Activated naive CD8-positive, alpha-beta T cell treated with anti-CD3 and anti-CD28 coated beads, Interleukin-2, amount 50 U/mL, for 24 hours (primary cell): ENCODE measurements at regions not wholly inside any gene's neighbourhood (a gene's known extent, or its start where the extent isn't known, plus 50 kb on each side); places are given as distances from the start of the nearest gene placed in this dataset.

Source experiments
- ATAC-seq: fragments of 150-1000 bp; cut with Tn5 transposase; one replicate; pipeline ENCODE4 v1.10.0; 2021
- DNase-seq: peaks from one replicate; pipeline ENCODE4 v3.0.0; 2021
- H3K27ac Mint-ChIP-seq: one replicate; pipeline ENCODE4 v1.8.0; 2021; ENCODE audit warnings: mild to moderate bottlenecking, mixed read lengths
- H3K27me3 Mint-ChIP-seq: one replicate; pipeline ENCODE4 v1.8.0; 2021; ENCODE audit warnings: mixed read lengths
- H3K36me3 Mint-ChIP-seq: one replicate; pipeline ENCODE4 v1.8.0; 2021; ENCODE audit warnings: low read depth, mixed read lengths
- H3K4me1 Mint-ChIP-seq: one replicate; pipeline ENCODE4 v1.8.0; 2021; ENCODE audit warnings: mixed read lengths
- H3K4me3 Mint-ChIP-seq: one replicate; pipeline ENCODE4 v1.8.0; 2021; ENCODE audit warnings: mild to moderate bottlenecking, moderate library complexity, mixed read lengths
- H3K9me3 Mint-ChIP-seq: one replicate; pipeline ENCODE4 v1.8.0; 2021; ENCODE audit warnings: mixed read lengths

DNA sequence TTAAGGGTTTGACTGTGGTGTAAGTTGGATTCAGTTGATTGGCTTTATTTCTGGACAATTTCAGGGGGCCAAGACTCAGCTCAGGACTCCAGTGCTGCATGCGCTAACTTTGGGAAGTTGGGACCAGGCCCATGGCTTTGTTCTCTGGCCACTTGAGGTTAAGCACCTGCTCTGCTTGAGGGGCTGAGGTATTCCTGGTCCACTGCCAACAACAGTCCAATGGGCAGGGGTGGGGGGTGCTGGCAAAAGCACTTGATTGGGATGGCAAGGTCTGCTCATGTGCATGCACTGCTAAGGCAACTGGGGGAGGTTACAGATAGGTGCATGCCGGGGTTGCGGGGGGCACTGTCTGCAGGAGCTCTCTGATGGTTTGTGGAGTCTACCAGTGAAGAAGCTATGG is 52.6 kb upstream of the ASB17 start:
- H3K36me3 Mint-ChIP-seq, result no peaks in the 10 kb centered on the region
- ATAC-seq (no peak), DNase-seq (no peak)
- H3K27ac Mint-ChIP-seq, result no peak overlapping the region
- peaks cover 7% of the 10 kb centered on the region for H3K9me3 Mint-ChIP-seq
- H3K27me3 Mint-ChIP-seq, result peaks cover 2% of the 10 kb centered on the region
- H3K4me3 Mint-ChIP-seq, result no peak overlapping the region
- H3K4me1 Mint-ChIP-seq, result no peaks in the 10 kb centered on the region

DNA sequence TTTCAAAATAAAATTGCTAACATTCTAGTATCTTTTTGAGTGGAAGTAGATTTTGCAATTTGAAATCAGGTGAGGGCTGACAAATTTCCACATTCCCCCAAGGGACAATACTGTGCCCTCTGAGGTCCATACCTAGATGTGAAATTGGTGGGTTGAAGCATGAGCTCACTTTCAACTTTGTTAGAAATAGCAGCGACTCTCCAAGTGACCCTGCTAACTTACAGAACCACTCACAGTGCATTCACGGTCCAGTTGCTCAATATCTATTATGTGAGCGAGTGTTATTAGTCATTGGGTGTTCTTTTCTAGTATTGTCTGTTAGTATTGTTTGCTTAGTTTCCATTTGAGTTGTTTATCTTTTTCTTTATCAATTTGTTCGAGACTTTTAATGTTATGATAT is 53.6 kb upstream of the ASB17 start:
- Mint-ChIP-seq H3K27me3 (peaks cover 2% of the 10 kb centered on the region), H3K9me3 (peaks cover 7% of the 10 kb centered on the region), H3K4me3 (no peak overlapping the region), H3K27ac (no peak overlapping the region), H3K36me3 (no peaks in the 10 kb centered on the region), H3K4me1 (no peaks in the 10 kb centered on the region)
- no peak for ATAC-seq
- DNase-seq, result no peak

DNA sequence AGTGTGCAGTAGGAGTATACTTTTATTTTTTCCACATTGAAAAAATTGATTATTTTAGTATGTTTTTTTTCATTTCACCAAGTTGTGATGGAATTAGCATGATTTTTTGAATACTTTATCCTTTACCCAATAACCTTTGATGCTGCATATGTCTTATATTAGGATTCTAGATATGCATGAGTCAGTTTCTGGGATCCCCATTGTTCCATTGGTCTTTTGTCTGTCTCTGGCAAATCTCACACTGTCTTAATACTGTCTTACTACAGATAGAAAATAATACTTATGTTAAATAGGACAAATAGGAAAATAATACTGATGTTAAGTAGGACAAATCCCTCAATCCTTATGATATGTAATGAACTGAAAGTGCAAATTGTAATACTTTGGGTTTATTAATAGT is 54.3 kb upstream of the ASB17 start:
- Mint-ChIP-seq H3K4me3 (no peak overlapping the region), H3K4me1 (no peaks in the 10 kb centered on the region), H3K36me3 (no peaks in the 10 kb centered on the region), H3K27me3 (peaks cover 2% of the 10 kb centered on the region), H3K27ac (no peak overlapping the region), H3K9me3 (peaks cover 7% of the 10 kb centered on the region)
- no peak for DNase-seq
- no peak for ATAC-seq

DNA sequence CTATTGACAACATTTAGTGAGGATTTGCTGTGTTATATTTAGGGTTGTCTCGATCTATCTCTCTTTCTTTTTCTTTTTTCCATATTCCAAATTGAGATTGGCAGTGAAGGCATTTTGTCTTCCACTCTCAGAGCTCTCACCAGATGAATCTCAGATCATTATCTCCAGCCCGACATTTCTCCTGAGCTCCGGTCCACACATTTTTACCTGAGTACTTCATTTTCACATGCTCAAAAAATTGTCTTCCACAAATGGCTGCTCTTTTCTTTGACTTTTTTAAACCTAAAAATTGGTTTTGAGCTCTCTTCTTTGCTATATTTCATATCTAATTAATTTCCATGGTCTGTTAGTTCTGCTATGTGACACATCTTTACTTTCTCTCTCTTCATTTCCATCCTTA is 56.9 kb upstream of the ASB17 start:
- DNase-seq (no peak), ATAC-seq (no peak)
- Mint-ChIP-seq H3K4me3 (no peak overlapping the region), H3K27ac (no peak overlapping the region), H3K9me3 (peaks cover 3% of the 10 kb centered on the region), H3K27me3 (peaks cover 2% of the 10 kb centered on the region), H3K4me1 (no peaks in the 10 kb centered on the region), H3K36me3 (no peaks in the 10 kb centered on the region)

DNA sequence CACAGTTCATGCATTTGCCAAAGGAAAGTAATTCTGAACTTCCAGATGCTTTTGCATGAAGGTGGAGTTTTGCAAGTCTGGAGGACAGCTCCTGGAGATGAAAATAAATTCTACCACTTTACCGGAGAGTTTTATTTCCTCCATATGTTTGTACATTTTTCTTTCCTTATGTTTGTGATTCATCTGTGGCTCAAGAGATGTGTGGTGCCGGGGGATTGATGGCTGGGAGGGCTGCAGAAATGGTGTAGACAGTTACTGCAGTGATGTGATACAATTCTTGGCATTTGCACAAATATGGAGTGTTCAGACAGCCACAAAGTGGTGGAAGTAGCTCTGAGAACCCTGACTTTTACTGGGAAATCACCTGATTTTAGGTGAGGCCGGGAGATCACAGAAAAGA is 58.5 kb upstream of the ASB17 start:
- Mint-ChIP-seq H3K4me1 (no peaks in the 10 kb centered on the region), H3K27ac (no peak overlapping the region), H3K36me3 (no peaks in the 10 kb centered on the region), H3K4me3 (no peak overlapping the region), H3K27me3 (peaks cover 2% of the 10 kb centered on the region), H3K9me3 (no peaks in the 10 kb centered on the region)
- no peak for ATAC-seq
- DNase-seq, result no peak

DNA sequence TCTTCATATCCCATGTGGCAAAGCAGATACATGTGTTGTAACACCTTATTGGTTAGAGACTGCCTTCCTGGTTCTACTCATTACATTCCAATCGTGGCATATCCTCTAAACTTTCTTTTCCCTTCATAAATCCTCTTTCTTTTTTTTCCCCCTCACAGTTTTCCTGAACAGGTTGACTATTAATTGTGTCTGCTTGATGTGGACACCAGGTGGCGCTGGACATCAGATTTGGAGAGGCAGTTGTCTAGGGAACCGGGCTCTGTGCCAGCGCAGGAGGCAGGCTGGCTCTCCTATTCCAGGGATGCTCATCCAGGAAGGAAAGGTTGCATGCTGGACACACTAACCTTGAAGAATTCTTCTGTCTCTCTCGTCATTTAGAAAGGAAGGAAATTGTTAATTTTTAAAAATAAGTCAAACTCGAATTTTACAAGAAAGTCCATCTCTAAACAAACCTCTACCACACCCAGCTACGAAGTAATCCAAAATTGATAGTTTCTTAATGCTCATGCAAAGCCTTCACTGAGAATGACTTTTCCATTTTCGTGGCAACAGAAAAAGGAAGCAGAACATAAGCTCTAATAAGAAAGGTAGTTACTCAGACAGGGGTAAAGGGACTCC is 59.4 kb upstream of the ASB17 start:
- Mint-ChIP-seq H3K27me3 (peaks cover 2% of the 10 kb centered on the region), H3K36me3 (no peaks in the 10 kb centered on the region), H3K4me3 (no peak overlapping the region), H3K4me1 (no peaks in the 10 kb centered on the region), H3K9me3 (no peaks in the 10 kb centered on the region), H3K27ac (no peak overlapping the region)
- ATAC-seq (peak; percentile 61), DNase-seq (peak; percentile 76)

DNA sequence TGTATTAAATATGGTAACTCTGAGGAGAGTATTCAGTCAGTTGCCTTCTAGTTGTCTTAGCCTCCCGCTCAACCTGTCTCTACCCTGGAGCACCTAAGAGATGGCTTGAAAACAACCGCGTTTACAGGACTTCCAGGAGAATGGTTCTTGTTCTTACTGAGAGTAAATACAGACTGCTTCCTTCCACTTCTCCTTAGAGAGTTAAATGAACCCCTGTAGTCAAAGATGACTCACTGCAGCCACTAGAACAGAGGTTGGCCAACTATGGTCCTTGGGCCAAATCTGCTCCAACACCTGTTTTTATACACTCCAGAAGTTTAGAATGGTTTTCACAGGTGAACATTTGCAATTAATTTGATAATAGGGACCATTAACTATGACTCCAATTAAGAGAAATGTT is 60.1 kb upstream of the ASB17 start:
- no peak for ATAC-seq
- no peaks in the 10 kb centered on the region for H3K36me3 Mint-ChIP-seq
- no peak for DNase-seq
- H3K4me3 Mint-ChIP-seq, result no peak overlapping the region
- peaks cover 2% of the 10 kb centered on the region for H3K27me3 Mint-ChIP-seq
- no peaks in the 10 kb centered on the region for H3K9me3 Mint-ChIP-seq
- H3K4me1 Mint-ChIP-seq, result no peaks in the 10 kb centered on the region
- no peak overlapping the region for H3K27ac Mint-ChIP-seq

DNA sequence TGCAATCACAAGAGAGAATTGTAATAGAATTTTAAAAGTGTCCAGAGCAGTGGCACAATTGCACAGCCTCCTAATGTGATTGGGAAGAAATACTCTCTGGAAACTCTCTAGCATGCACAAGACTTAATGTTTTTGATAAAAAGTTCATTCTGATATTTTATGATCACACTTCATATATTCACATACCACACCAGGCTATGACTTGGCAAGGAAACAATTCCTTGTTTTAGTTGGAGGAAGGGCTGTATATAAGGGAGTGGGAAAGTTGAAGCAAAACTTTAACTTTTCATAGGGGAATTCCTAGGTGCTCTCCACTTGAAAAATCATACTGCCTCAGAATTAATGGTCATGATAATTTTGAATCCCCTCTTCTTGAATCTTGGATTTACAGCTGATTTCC is 61.5 kb upstream of the ASB17 start:
- Mint-ChIP-seq H3K9me3 (no peaks in the 10 kb centered on the region), H3K4me1 (no peaks in the 10 kb centered on the region), H3K27ac (no peak overlapping the region), H3K27me3 (no peaks in the 10 kb centered on the region), H3K4me3 (no peak overlapping the region), H3K36me3 (no peaks in the 10 kb centered on the region)
- DNase-seq, result no peak
- no peak for ATAC-seq

DNA sequence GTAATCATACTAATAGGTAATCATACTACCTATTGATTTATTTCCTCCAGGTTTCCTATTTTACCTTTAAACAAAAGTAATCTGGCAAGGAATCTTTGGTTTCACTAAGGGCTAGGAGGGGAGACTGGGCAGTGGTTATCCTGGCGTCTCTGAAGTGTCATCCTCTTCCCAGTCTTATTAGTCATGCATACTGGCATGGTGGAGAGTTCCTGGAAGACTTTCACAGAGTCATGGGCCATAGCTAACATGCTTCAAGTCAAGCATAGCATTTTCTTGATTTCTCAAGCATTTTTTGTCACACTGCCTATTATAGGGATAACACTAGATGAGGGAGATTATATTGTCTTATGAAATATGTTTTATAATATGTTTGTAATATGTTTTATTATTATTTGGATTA is 64.0 kb upstream of the ASB17 start:
- no peak for ATAC-seq
- Mint-ChIP-seq H3K9me3 (no peaks in the 10 kb centered on the region), H3K27me3 (no peaks in the 10 kb centered on the region), H3K4me1 (no peaks in the 10 kb centered on the region), H3K27ac (no peak overlapping the region), H3K36me3 (no peaks in the 10 kb centered on the region), H3K4me3 (no peak overlapping the region)
- DNase-seq, result no peak

DNA sequence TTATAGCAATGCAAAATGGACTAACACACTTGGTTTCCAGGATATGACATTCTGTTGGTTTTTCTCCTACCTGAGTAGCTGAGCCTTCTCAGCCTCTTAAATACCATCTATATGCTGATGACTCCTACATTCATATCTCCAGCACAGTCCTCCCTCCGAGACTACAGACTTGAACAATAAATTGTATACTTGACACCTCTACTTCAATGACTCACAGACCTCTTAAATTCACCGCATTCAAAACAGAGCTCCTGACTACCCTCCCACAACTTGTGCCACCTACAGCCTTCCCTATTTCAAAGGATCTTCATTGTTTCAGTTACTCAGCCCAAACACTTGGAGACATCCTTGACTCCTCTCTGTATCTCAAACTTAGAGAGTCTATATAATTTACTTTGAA is 66.8 kb upstream of the ASB17 start:
- Mint-ChIP-seq H3K4me3 (no peak overlapping the region), H3K9me3 (no peaks in the 10 kb centered on the region), H3K4me1 (no peaks in the 10 kb centered on the region), H3K36me3 (no peaks in the 10 kb centered on the region), H3K27me3 (no peaks in the 10 kb centered on the region), H3K27ac (no peak overlapping the region)
- ATAC-seq (no peak), DNase-seq (no peak)

DNA sequence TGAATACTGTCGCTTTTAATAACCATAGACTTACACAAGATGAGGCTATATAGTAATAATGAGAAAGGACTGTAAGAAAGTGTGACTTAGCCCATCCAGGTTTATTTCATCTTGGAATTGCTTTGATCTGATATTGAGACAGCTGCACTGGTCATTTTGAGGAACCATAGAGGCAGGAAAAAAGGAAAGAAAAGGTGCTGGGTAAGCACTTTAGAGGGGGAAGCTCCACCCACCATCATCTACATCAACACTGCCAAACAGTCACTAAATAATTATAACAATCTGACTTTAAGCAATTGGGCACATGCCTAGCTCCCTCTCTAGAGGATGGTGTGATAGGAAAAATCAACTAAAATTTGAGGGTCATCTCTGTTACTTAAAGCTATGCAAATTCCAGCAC is 70.6 kb upstream of the ST6GALNAC3 start:
- DNase-seq (no peak), ATAC-seq (no peak)
- Mint-ChIP-seq H3K27me3 (no peaks in the 10 kb centered on the region), H3K9me3 (no peaks in the 10 kb centered on the region), H3K27ac (no peak overlapping the region), H3K36me3 (no peaks in the 10 kb centered on the region), H3K4me1 (no peaks in the 10 kb centered on the region), H3K4me3 (no peak overlapping the region)

DNA sequence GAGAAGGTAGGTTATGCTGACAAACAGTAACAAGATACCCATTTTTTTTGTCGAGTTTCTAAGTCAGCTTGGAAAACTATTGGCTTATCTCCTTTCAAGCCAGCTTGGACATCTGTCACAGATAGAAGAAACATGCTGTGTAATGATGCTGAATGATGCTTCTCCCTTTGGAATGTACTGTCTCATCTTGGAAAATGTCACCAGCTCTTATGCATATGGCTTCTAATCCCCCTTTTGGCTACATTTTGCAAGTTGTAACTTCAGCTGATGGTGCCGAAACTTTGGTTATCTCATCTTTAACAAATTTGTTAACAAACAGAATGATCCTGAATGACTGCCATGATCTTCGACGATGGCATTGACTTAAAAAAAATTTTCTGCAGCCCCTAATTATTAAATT is 68.8 kb upstream of the ST6GALNAC3 start:
- ATAC-seq (no peak), DNase-seq (no peak)
- Mint-ChIP-seq H3K36me3 (no peaks in the 10 kb centered on the region), H3K27ac (no peak overlapping the region), H3K9me3 (no peaks in the 10 kb centered on the region), H3K4me1 (no peaks in the 10 kb centered on the region), H3K4me3 (no peak overlapping the region), H3K27me3 (no peaks in the 10 kb centered on the region)

DNA sequence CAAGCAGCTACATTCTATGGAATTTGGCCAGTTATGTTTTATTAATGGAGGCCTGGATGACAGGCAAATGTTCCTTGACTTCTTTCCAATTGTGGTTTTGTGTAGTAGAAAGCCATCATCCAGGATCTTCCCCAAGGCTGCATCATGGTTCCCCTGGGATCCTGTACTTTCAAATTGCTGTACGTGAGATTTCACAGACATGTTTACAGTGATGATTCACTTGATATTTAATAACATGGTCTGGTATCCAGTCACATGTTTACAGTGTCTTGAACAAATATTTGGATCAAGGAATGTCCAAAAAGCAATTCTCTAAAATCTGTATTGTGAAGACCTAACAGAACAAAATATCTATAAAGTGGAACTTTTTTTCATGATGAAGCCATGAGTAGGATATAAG is 68.3 kb upstream of the ST6GALNAC3 start:
- Mint-ChIP-seq H3K27ac (no peak overlapping the region), H3K4me1 (no peaks in the 10 kb centered on the region), H3K9me3 (no peaks in the 10 kb centered on the region), H3K27me3 (no peaks in the 10 kb centered on the region), H3K4me3 (no peak overlapping the region), H3K36me3 (no peaks in the 10 kb centered on the region)
- ATAC-seq (no peak), DNase-seq (no peak)

DNA sequence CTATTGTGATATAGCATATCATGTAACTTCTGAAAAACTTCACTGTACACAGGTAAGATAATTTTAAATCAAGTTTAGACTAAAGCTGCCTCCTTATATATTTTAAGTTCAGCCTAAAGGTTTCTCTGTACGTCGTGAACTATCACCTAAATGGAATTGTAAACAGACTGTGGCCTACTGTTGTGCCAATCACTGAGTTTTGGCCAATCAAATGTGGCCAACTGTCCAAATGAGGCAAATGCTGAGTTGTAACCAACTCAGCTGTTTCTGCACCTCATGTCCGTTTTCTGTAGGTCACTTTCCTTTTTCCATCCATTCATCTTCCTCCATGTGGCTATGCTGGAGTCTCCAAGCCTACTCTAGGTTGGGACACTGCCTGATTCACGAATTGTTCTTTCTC is 63.7 kb upstream of the ST6GALNAC3 start:
- DNase-seq (no peak), ATAC-seq (no peak)
- no peaks in the 10 kb centered on the region for H3K27me3 Mint-ChIP-seq
- no peaks in the 10 kb centered on the region for H3K36me3 Mint-ChIP-seq
- no peaks in the 10 kb centered on the region for H3K9me3 Mint-ChIP-seq
- H3K4me1 Mint-ChIP-seq, result peaks cover 5% of the 10 kb centered on the region
- H3K27ac Mint-ChIP-seq, result no peak overlapping the region
- no peak overlapping the region for H3K4me3 Mint-ChIP-seq

DNA sequence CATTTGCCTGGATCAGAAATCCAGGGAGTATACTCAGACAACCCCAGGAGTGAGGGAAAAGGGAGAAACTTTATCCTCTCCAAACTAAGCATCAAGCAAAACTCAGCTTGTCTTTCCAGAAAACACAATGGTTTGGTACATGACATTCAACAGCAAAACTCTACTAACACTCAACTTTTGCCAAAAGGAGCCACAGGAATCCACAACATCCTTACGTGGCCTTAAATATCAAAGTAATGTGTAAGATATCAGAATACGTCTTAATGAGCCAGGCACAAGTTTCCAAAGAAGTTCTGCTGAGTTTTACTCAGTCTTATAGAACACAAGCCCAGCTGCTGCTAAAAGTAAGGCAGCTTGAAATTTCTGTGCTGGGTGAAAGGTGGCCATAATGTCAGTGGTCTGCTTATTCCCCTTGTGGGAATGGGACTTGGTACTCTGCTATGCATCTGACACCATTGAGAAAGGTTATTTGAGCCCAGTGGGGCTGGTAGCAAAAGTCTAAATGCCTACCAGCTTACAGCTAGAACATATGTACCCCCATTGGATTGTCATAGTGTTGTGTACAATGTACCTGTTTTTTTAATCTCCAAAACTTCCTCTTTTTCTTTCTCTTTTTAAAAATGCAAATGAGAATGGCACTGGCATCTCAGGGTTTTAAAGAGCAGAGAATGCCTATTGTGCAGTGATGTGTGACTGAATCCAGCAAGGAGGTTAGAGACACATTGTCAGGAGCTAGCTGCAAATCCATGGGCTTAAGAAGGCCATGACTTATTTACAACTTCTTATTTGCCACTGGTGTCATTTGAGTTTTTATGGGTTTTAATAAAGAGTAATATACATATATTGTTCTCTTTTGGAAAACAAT is 62.0 kb upstream of the ST6GALNAC3 start:
- Mint-ChIP-seq H3K27ac (no peak overlapping the region), H3K27me3 (no peaks in the 10 kb centered on the region), H3K9me3 (no peaks in the 10 kb centered on the region), H3K4me1 (peaks cover 8% of the 10 kb centered on the region), H3K4me3 (no peak overlapping the region), H3K36me3 (no peaks in the 10 kb centered on the region)
- no peak for ATAC-seq
- no peak for DNase-seq
